ENCODE measurements at regions not wholly inside any gene's neighbourhood (a gene's known extent, or its start where the extent isn't known, plus 50 kb on each side); places are given as distances from the start of the nearest gene placed in this dataset.

DNA sequence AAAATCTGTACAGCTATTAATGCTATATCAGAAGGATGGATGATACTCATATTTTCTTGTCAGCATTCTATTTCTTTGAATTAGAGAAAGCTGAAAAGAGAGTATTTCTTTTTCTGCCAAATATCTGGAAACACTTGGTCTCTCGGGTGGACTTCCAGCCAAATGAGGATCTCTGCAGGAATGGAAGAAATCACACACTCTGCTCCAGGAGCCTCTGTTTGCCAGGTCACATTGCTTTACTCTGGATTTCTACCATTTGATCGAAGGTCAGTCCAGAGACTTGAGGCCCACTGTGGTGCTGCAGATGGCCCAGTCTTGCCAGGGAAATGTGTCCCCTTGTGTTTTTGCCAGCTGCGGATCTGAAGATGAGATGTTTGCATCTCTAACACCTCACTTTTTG, 154.1 kb downstream of the PCSK1 start:
- Mint-ChIP-seq H3K4me1 (no peaks in the 10 kb centered on the region), H3K27ac (no peak overlapping the region), H3K27me3 (ENCODE audit: low read depth) (no peaks in the 10 kb centered on the region), H3K9me3 (peaks cover 24% of the 10 kb centered on the region), H3K36me3 (no peaks in the 10 kb centered on the region), H3K4me3 (no peak overlapping the region)
- DNase-seq (ENCODE audit: low spot score) (no peak), ATAC-seq (no peak)
- TF ChIP-seq, protein P1, sequence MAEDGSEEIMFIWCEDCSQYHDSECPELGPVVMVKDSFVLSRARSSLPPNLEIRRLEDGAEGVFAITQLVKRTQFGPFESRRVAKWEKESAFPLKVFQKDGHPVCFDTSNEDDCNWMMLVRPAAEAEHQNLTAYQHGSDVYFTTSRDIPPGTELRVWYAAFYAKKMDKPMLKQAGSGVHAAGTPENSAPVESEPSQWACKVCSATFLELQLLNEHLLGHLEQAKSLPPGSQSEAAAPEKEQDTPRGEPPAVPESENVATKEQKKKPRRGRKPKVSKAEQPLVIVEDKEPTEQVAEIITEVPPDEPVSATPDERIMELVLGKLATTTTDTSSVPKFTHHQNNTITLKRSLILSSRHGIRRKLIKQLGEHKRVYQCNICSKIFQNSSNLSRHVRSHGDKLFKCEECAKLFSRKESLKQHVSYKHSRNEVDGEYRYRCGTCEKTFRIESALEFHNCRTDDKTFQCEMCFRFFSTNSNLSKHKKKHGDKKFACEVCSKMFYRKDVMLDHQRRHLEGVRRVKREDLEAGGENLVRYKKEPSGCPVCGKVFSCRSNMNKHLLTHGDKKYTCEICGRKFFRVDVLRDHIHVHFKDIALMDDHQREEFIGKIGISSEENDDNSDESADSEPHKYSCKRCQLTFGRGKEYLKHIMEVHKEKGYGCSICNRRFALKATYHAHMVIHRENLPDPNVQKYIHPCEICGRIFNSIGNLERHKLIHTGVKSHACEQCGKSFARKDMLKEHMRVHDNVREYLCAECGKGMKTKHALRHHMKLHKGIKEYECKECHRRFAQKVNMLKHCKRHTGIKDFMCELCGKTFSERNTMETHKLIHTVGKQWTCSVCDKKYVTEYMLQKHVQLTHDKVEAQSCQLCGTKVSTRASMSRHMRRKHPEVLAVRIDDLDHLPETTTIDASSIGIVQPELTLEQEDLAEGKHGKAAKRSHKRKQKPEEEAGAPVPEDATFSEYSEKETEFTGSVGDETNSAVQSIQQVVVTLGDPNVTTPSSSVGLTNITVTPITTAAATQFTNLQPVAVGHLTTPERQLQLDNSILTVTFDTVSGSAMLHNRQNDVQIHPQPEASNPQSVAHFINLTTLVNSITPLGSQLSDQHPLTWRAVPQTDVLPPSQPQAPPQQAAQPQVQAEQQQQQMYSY (CRISPR knock-in tag; IDR thresholded peaks at IDR 0.05) = no peak
- TF ChIP-seq SOX15 (CRISPR knock-in tag; IDR thresholded peaks at IDR 0.05) (no peak), IRF2 (CRISPR knock-in tag; IDR thresholded peaks at IDR 0.05; ENCODE audit: borderline replicate concordance, low read depth) (no peak), KAT7 (CRISPR knock-in tag; IDR thresholded peaks at IDR 0.05; ENCODE audit: borderline replicate concordance) (no peak), RELA (CRISPR knock-in tag; IDR thresholded peaks at IDR 0.05; ENCODE audit: borderline replicate concordance) (no peak), JUN (CRISPR knock-in tag; IDR thresholded peaks at IDR 0.05) (no peak), GABPB1 (CRISPR knock-in tag; IDR thresholded peaks at IDR 0.05) (no peak), OVOL2 (CRISPR knock-in tag; IDR thresholded peaks at IDR 0.05; ENCODE audit: borderline replicate concordance) (no peak)
- TF ChIP-seq, protein P2, sequence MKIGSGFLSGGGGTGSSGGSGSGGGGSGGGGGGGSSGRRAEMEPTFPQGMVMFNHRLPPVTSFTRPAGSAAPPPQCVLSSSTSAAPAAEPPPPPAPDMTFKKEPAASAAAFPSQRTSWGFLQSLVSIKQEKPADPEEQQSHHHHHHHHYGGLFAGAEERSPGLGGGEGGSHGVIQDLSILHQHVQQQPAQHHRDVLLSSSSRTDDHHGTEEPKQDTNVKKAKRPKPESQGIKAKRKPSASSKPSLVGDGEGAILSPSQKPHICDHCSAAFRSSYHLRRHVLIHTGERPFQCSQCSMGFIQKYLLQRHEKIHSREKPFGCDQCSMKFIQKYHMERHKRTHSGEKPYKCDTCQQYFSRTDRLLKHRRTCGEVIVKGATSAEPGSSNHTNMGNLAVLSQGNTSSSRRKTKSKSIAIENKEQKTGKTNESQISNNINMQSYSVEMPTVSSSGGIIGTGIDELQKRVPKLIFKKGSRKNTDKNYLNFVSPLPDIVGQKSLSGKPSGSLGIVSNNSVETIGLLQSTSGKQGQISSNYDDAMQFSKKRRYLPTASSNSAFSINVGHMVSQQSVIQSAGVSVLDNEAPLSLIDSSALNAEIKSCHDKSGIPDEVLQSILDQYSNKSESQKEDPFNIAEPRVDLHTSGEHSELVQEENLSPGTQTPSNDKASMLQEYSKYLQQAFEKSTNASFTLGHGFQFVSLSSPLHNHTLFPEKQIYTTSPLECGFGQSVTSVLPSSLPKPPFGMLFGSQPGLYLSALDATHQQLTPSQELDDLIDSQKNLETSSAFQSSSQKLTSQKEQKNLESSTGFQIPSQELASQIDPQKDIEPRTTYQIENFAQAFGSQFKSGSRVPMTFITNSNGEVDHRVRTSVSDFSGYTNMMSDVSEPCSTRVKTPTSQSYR (CRISPR knock-in tag; IDR thresholded peaks at IDR 0.05) = no peak
- TF ChIP-seq, protein P3, sequence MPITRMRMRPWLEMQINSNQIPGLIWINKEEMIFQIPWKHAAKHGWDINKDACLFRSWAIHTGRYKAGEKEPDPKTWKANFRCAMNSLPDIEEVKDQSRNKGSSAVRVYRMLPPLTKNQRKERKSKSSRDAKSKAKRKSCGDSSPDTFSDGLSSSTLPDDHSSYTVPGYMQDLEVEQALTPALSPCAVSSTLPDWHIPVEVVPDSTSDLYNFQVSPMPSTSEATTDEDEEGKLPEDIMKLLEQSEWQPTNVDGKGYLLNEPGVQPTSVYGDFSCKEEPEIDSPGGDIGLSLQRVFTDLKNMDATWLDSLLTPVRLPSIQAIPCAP (CRISPR knock-in tag; IDR thresholded peaks at IDR 0.05) = no peak
- TF ChIP-seq, protein P4, sequence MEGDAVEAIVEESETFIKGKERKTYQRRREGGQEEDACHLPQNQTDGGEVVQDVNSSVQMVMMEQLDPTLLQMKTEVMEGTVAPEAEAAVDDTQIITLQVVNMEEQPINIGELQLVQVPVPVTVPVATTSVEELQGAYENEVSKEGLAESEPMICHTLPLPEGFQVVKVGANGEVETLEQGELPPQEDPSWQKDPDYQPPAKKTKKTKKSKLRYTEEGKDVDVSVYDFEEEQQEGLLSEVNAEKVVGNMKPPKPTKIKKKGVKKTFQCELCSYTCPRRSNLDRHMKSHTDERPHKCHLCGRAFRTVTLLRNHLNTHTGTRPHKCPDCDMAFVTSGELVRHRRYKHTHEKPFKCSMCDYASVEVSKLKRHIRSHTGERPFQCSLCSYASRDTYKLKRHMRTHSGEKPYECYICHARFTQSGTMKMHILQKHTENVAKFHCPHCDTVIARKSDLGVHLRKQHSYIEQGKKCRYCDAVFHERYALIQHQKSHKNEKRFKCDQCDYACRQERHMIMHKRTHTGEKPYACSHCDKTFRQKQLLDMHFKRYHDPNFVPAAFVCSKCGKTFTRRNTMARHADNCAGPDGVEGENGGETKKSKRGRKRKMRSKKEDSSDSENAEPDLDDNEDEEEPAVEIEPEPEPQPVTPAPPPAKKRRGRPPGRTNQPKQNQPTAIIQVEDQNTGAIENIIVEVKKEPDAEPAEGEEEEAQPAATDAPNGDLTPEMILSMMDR (IDR thresholded peaks at IDR 0.05) = no peak
- TF ChIP-seq, protein P5, sequence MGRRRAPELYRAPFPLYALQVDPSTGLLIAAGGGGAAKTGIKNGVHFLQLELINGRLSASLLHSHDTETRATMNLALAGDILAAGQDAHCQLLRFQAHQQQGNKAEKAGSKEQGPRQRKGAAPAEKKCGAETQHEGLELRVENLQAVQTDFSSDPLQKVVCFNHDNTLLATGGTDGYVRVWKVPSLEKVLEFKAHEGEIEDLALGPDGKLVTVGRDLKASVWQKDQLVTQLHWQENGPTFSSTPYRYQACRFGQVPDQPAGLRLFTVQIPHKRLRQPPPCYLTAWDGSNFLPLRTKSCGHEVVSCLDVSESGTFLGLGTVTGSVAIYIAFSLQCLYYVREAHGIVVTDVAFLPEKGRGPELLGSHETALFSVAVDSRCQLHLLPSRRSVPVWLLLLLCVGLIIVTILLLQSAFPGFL (CRISPR knock-in tag; IDR thresholded peaks at IDR 0.05; ENCODE audit: borderline replicate concordance) = no peak
- CTCF ChIA-PET = no interaction called here
- POLR2A ChIA-PET = no interaction called here

DNA sequence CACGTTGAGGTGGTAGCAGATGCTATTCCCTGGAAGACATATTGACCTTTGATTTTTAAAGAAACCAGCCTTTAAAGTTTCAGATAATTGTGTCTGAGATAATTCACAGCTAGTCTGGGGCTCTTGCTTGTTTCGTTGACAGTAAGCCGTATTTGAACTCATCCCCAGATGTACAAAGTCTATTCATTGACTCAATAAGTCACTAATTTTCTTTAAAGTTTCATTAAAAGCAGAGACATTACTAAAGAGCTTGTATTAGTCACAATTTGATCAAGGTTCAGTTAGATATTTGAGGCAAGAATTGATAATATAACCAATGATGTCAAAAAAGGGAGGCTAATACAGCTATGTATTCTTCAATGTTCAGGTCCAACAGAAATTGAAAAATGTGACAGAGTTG, 158.0 kb downstream of the PCSK1 start:
- peaks cover 5% of the 10 kb centered on the region; the same call in 1 of the 2 replicates for H3K36me3 Mint-ChIP-seq
- no peak overlapping the region for H3K27ac Mint-ChIP-seq
- peaks cover 26% of the 10 kb centered on the region for H3K9me3 Mint-ChIP-seq
- DNase-seq (ENCODE audit: low spot score) (no peak), ATAC-seq (no peak)
- no peaks in the 10 kb centered on the region for H3K27me3 Mint-ChIP-seq (ENCODE audit: low read depth)
- no peak overlapping the region for H3K4me3 Mint-ChIP-seq
- ChIA-PET CTCF (interaction anchor here (0.6 kb wide), 1 partner anchor 478 kb away, joined by 3 read pairs; no protein-coding TSS in a partner anchor), POLR2A (no interaction called here)
- TF ChIP-seq, protein P6, sequence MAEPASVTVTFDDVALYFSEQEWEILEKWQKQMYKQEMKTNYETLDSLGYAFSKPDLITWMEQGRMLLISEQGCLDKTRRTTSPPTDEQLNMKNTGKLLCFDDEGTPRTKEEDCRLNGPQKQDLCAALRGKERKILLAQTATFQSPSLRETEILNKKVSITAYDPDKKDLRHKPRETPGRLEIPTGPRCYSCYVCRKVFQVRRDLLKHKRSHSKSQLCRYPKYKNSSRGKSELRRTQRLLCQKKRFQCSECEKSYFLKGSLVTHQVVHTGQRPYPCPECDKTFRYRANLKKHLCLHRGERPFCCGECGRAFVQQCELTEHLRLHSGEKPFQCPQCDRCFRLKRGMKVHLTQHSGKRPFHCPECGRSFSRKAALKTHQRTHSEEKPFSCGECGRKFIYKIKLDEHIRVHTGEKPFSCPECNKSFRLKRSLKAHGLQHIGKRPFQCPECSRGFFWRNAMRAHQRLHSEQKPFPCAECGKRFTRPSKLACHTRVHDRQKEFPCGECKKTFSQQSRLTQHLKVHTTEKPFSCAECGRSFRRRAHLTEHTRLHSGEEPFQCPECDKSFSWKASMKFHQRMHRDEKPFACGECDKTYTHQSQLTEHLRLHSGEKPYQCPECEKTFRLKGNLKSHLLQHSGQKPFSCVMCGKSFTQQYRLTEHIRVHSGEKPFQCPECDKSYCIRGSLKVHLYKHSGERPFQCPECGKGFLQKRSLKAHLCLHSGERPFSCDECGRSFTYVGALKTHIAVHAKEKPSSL (CRISPR knock-in tag; conservative IDR thresholded peaks at IDR 0.05) = no peak
- TF ChIP-seq HMGA2 (CRISPR knock-in tag; IDR thresholded peaks at IDR 0.05) = no peak
- no peak for TF ChIP-seq EMX1 (CRISPR knock-in tag; IDR thresholded peaks at IDR 0.05)
- H3K4me1 Mint-ChIP-seq = no peaks in the 10 kb centered on the region
